GM19438 (cell line): ENCODE measurements at regions not wholly inside any gene's neighbourhood (a gene's known extent, or its start where the extent isn't known, plus 50 kb on each side); places are given as distances from the start of the nearest gene placed in this dataset.

ENCODE experiments used
- ATAC-seq: cut with Tn5 transposase; IDR thresholded peaks from one replicate; pipeline ENCODE4 v1.9.1; 2021; ENCODE audit warnings: low read depth; ENCODE audit not compliant: unreplicated experiment

- no peak for ATAC-seq
Observed at GRCh38 chr12:24608637-24609285, 340.1 kb downstream of the BCAT1 start.

GRCh38 chr12:24608108-24608507 lies 340.8 kb downstream of the BCAT1 start:
- no peak for ATAC-seq

GRCh38 chr12:24605916-24606315 lies 343.0 kb downstream of the BCAT1 start:
- ATAC-seq = no peak

- ATAC-seq = no peak
Observed at GRCh38 chr12:24605466-24605865, 343.4 kb downstream of the BCAT1 start.

GRCh38 chr12:24603371-24603770 lies 345.5 kb downstream of the BCAT1 start:
- no peak for ATAC-seq

- ATAC-seq = no peak
Observed at GRCh38 chr12:24600996-24601395, 347.9 kb downstream of the BCAT1 start.

- no peak for ATAC-seq
Observed at GRCh38 chr12:24600551-24600950, 348.4 kb downstream of the BCAT1 start.

- ATAC-seq = no peak
Observed at GRCh38 chr12:24599736-24600135, 349.2 kb downstream of the BCAT1 start.

- no peak for ATAC-seq
Observed at GRCh38 chr12:24597580-24597979, 351.3 kb downstream of the BCAT1 start.

- no peak for ATAC-seq
Observed at GRCh38 chr12:24596768-24597388, 352.0 kb downstream of the BCAT1 start.

- no peak for ATAC-seq
Observed at GRCh38 chr12:24595652-24596235, 353.2 kb downstream of the BCAT1 start.

GRCh38 chr12:24591715-24592440 lies 357.0 kb downstream of the BCAT1 start:
- ATAC-seq = no peak

- ATAC-seq = no peak
Observed at GRCh38 chr12:24591079-24591626, 357.7 kb downstream of the BCAT1 start.

- ATAC-seq = no peak
Observed at GRCh38 chr12:24586293-24586692, 362.6 kb downstream of the BCAT1 start.

GRCh38 chr12:24584032-24584675 lies 364.7 kb downstream of the BCAT1 start:
- no peak for ATAC-seq

GRCh38 chr12:24582954-24583601 lies 365.8 kb downstream of the BCAT1 start:
- no peak for ATAC-seq

GRCh38 chr12:24574538-24574937 lies 374.4 kb downstream of the BCAT1 start:
- no peak for ATAC-seq

- ATAC-seq = no peak
Observed at GRCh38 chr12:24573621-24574020, 375.3 kb downstream of the BCAT1 start.

- ATAC-seq = no peak
Observed at GRCh38 chr12:24565300-24565699, 383.6 kb downstream of the BCAT1 start.

GRCh38 chr12:24562771-24563431 lies 386.0 kb downstream of the BCAT1 start:
- no peak for ATAC-seq
